ENCODE measurements at regions not wholly inside any gene's neighbourhood (a gene's known extent, or its start where the extent isn't known, plus 50 kb on each side); places are given as distances from the start of the nearest gene placed in this dataset.

DNA sequence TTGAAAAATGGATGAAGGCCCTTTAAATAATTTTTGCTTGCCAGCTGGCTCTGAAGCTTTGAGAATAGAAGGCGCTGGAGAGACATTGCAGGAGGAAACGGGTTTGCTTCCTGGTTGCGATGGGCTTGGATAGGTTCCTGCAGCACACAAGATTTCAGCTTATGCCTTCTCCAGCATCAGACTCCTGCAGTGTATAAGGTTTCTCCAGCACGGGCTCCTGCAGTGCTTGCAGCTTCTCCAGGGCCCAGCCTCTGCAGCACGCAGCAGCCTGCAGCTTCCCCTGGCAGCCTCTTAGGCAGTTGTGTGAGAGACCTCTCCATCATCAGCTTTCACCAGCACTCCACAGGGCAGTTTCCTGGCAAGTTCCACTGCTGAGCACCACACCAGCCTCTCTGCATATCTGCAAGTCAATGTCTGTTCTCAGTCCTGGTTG is 78.7 kb upstream of the ZDHHC17 start:
- WGBS, 2 experiments (ENCODE audit: insufficient coverage in 2 of 2), result 60 to 61% methylated on average over 4 to 5 of the region's 5 CpGs
- Histone ChIP-seq H3K4me3 (ENCODE audit: extremely low read depth, insufficient read depth, low read length, poor library complexity, severe bottlenecking) (no peak overlapping the region), H3K36me3 (ENCODE audit: control insufficient read depth, insufficient read depth, low read length) (no peaks in the 10 kb centered on the region), H3K27ac (ENCODE audit: low read depth, low read length, severe bottlenecking) (no peak overlapping the region), H3K4me1 (ENCODE audit: control insufficient read depth, insufficient read depth, low read length, poor library complexity, severe bottlenecking) (peaks cover 3% of the 10 kb centered on the region), H3K9me3 (ENCODE audit: control insufficient read depth, low read length) (no peaks in the 10 kb centered on the region)

DNA sequence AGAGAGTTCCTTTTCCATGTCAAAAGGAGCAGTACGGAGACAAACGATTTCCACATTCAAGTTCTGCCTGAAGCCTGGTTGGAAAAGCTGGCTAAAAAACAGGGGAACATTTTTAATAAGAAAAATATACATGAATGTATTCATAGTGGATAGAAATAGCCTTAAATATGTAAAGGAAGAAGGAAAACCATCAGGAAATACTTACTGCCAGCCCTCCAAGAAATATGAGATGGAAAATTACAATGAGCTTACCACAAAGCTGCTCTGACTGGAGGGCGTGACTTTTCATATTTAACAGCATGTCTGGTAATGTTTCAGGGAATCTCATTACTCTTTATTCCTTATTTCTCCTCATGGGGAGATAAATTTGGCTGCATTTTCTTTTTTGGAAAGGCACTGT is 75.9 kb upstream of the ZDHHC17 start:
- Histone ChIP-seq H3K36me3 (ENCODE audit: control insufficient read depth, insufficient read depth, low read length) (no peaks in the 10 kb centered on the region), H3K4me3 (ENCODE audit: extremely low read depth, insufficient read depth, low read length, poor library complexity, severe bottlenecking) (no peak overlapping the region), H3K9me3 (ENCODE audit: control insufficient read depth, low read length) (no peaks in the 10 kb centered on the region), H3K27ac (ENCODE audit: low read depth, low read length, severe bottlenecking) (peak overlapping the region; percentile 39), H3K4me1 (ENCODE audit: control insufficient read depth, insufficient read depth, low read length, poor library complexity, severe bottlenecking) (peaks cover 2% of the 10 kb centered on the region)
- no CpG with 5 or more reads among the region's 3 CpGs for WGBS, 2 experiments (ENCODE audit: insufficient coverage in 2 of 2)

DNA sequence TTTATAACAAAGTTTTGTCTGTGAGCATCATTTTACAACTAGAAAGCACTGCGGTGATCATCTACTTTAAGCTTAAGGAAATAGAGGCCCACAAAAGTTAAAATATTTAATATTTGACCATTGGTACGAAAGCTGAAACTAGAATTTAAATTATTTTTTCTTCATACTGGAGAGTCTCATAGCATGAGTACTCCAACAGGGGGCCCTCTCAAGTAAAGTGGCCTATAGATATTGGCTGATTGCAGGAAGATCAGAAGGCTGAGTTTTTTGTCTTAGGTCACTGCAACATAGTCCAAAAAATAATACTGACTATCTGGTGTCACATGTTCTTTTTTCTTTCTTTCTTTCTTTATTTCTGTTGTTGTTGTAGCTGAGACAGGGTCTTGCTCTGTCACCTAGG is 75.3 kb upstream of the ZDHHC17 start:
- no CpG with 5 or more reads among the region's 2 CpGs for WGBS, 2 experiments (ENCODE audit: insufficient coverage in 2 of 2)
- peaks cover 6% of the 10 kb centered on the region for H3K4me1 ChIP-seq (ENCODE audit: control insufficient read depth, insufficient read depth, low read length, poor library complexity, severe bottlenecking)
- no peaks in the 10 kb centered on the region for H3K9me3 ChIP-seq (ENCODE audit: control insufficient read depth, low read length)
- no peaks in the 10 kb centered on the region for H3K36me3 ChIP-seq (ENCODE audit: control insufficient read depth, insufficient read depth, low read length)
- H3K4me3 ChIP-seq (ENCODE audit: extremely low read depth, insufficient read depth, low read length, poor library complexity, severe bottlenecking), result no peak overlapping the region
- no peak overlapping the region for H3K27ac ChIP-seq (ENCODE audit: low read depth, low read length, severe bottlenecking)

DNA sequence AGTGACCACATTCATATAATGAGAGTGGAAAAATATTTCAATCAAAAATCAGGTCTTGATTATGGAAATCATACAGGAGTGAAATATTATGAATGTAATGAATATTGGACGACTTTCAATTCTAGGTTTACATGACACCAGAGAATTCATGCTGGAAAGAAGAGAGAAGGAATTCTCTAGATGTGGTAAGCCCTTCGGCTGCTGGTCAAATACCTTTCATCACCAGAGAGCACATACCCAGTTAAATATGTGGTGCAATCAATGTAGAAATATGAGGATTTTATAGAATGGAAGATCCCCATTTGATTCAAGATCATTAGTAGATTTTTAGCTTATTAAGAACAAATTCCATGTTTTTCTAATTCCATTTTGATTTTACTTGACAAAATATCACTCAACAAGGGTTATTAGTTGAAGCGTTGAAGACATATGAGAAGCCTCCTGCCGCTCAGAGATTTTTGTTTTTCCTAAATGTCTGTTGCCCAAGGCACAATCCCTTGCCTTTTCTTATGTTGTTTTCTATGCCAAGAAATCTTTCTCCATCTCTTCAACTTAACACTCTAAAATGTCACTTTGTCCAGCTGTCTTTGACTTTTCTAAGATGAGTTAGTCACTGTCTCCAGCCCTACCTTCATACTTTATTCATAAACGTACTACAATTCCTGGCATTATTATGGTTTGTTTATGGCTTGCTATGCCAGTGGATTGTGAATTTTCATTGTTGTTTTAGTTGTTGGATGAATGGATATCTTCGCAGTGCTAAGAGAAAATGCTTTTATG is 72.8 kb upstream of the ZDHHC17 start:
- H3K4me3 ChIP-seq (ENCODE audit: extremely low read depth, insufficient read depth, low read length, poor library complexity, severe bottlenecking), result no peak overlapping the region
- H3K27ac ChIP-seq (ENCODE audit: low read depth, low read length, severe bottlenecking), result no peak overlapping the region
- no peaks in the 10 kb centered on the region for H3K36me3 ChIP-seq (ENCODE audit: control insufficient read depth, insufficient read depth, low read length)
- H3K9me3 ChIP-seq (ENCODE audit: control insufficient read depth, low read length), result no peaks in the 10 kb centered on the region
- 92 to 100% methylated on average over 2 to 3 of the region's 6 CpGs for WGBS, 2 experiments (ENCODE audit: insufficient coverage in 2 of 2)
- H3K4me1 ChIP-seq (ENCODE audit: control insufficient read depth, insufficient read depth, low read length, poor library complexity, severe bottlenecking), result peaks cover 6% of the 10 kb centered on the region

DNA sequence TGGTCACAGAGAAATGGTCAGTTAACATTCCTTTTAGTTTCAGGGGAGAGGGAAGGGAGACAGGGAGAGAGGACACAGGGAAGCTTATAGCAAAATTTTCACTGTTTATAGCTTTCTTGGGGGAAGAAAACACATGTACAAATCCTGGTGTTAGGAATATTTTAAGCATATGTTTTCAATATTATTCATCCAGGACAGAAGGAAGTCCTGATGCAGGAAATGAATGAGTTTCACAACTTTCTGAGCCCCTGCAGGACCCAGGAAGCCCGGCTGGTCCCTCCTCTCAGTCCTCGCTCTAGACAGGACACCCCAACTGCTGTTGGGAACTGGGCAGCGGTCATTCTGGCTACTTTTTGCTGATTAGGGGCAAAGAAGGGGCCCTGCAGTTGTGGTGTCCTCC is 71.1 kb upstream of the ZDHHC17 start:
- peaks cover 7% of the 10 kb centered on the region for H3K4me1 ChIP-seq (ENCODE audit: control insufficient read depth, insufficient read depth, low read length, poor library complexity, severe bottlenecking)
- no peaks in the 10 kb centered on the region for H3K9me3 ChIP-seq (ENCODE audit: control insufficient read depth, low read length)
- H3K4me3 ChIP-seq (ENCODE audit: extremely low read depth, insufficient read depth, low read length, poor library complexity, severe bottlenecking), result no peak overlapping the region
- H3K27ac ChIP-seq (ENCODE audit: low read depth, low read length, severe bottlenecking), result peak overlapping the region; percentile 45
- no peaks in the 10 kb centered on the region for H3K36me3 ChIP-seq (ENCODE audit: control insufficient read depth, insufficient read depth, low read length)
- WGBS, 2 experiments (ENCODE audit: insufficient coverage in 2 of 2), result 94 to 95% methylated on average over 2 to 3 of the region's 3 CpGs

DNA sequence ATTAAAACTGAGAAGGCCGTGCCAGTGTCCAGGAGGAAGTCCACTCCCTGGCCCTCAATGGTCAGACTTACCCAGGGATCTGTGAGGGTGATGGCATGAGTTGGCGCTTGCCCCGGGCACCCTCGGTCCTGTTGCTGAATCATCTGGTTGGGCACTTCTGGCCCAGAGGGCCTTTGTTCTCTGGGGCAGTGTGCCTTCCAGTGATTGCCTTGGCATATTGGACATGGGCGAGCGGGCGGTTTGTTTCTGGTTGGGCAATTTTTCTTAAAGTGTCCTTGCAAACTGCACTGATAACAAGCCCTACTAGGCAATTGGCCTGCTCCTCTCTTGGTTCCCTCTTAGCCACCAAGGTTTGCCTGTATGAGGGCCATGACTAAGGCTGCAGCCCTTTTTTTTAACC is 69.5 kb upstream of the ZDHHC17 start:
- Histone ChIP-seq H3K27ac (ENCODE audit: low read depth, low read length, severe bottlenecking) (no peak overlapping the region), H3K4me3 (ENCODE audit: extremely low read depth, insufficient read depth, low read length, poor library complexity, severe bottlenecking) (no peak overlapping the region)

DNA sequence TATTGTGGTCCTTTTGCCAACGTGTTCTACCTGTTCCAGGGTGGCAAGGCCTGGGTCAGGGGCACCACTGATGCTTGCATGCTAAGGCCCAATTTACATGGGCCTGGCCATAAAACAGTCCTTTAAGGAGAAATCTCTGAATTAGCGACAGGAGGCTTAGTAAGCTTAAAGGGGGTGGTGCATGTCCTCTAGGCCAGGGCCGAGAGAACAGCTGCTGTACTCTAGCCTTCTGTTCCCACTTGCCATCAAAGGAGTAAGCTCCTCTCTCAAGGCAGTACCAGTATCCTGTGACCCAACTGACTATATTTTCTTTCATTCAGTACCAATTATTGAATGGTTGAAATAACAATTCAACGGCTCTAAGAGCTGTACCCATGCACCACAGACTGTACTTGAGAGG is 67.7 kb upstream of the ZDHHC17 start:
- Histone ChIP-seq H3K4me3 (ENCODE audit: extremely low read depth, insufficient read depth, low read length, poor library complexity, severe bottlenecking) (no peak overlapping the region), H3K4me1 (ENCODE audit: control insufficient read depth, insufficient read depth, low read length, poor library complexity, severe bottlenecking) (peaks cover 16% of the 10 kb centered on the region), H3K9me3 (ENCODE audit: control insufficient read depth, low read length) (no peaks in the 10 kb centered on the region), H3K27ac (ENCODE audit: low read depth, low read length, severe bottlenecking) (no peak overlapping the region), H3K36me3 (ENCODE audit: control insufficient read depth, insufficient read depth, low read length) (no peaks in the 10 kb centered on the region)
- WGBS, 2 experiments (ENCODE audit: insufficient coverage in 2 of 2), result 89 to 94% methylated on average over 1 to 3 of the region's 4 CpGs

More for the DNA sequence above, 69.5 kb upstream of the ZDHHC17 start:
- H3K9me3 ChIP-seq (ENCODE audit: control insufficient read depth, low read length), result no peaks in the 10 kb centered on the region
- H3K4me1 ChIP-seq (ENCODE audit: control insufficient read depth, insufficient read depth, low read length, poor library complexity, severe bottlenecking), result peaks cover 16% of the 10 kb centered on the region
- WGBS, 2 experiments (ENCODE audit: insufficient coverage in 2 of 2), result 95 to 97% methylated on average over 7 of the region's 7 CpGs
- no peaks in the 10 kb centered on the region for H3K36me3 ChIP-seq (ENCODE audit: control insufficient read depth, insufficient read depth, low read length)

DNA sequence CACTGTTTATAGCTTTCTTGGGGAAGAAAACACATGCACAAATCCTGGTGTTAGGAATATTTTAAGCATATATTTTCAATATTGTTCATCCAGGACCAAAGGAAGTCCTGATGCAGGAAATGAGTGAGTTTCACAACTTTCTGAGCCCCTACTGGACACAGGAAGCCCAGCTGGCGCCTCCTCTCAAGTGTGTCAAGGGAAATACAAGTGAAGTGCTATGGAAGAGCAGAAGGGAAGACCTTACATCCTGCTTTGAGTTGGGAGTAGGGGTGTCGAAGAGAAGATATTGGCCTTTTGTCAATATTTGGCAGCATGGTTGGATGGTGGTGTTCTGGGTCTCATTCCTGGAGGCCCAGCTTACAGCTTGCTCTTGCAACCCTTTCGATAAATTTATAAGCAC is 66.1 kb upstream of the ZDHHC17 start:
- WGBS, 2 experiments (ENCODE audit: insufficient coverage in 2 of 2), result 83 to 86% methylated on average over 1 to 2 of the region's 3 CpGs

DNA sequence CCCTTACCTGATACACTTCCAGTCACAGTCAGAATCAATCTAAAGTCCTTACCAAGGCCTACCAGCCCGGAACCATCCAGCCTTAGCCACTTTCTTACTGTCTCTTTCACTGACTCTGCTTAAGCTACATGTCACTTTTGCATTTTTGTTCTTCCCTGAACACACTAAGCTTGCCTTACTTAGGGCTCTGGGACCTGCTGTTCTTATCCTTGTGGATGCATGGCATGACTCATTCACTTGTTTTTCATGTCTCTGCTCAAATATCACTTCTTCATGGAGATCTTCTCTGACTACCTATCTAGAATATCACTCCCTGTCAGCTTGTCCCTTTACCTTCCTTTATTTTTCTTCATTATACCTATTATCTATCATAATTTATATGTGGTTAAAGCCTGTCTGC is 65.6 kb upstream of the ZDHHC17 start:
- Histone ChIP-seq H3K36me3 (ENCODE audit: control insufficient read depth, insufficient read depth, low read length) (no peaks in the 10 kb centered on the region), H3K27ac (ENCODE audit: low read depth, low read length, severe bottlenecking) (no peak overlapping the region), H3K4me3 (ENCODE audit: extremely low read depth, insufficient read depth, low read length, poor library complexity, severe bottlenecking) (no peak overlapping the region), H3K4me1 (ENCODE audit: control insufficient read depth, insufficient read depth, low read length, poor library complexity, severe bottlenecking) (peaks cover 11% of the 10 kb centered on the region), H3K9me3 (ENCODE audit: control insufficient read depth, low read length) (no peaks in the 10 kb centered on the region)
- WGBS, 2 experiments (ENCODE audit: insufficient coverage in 2 of 2), result 82 to 100% methylated on average over 1 of the region's 1 CpG

More for the DNA sequence above, 66.1 kb upstream of the ZDHHC17 start:
- Histone ChIP-seq H3K4me1 (ENCODE audit: control insufficient read depth, insufficient read depth, low read length, poor library complexity, severe bottlenecking) (peaks cover 15% of the 10 kb centered on the region), H3K4me3 (ENCODE audit: extremely low read depth, insufficient read depth, low read length, poor library complexity, severe bottlenecking) (no peak overlapping the region), H3K9me3 (ENCODE audit: control insufficient read depth, low read length) (no peaks in the 10 kb centered on the region), H3K36me3 (ENCODE audit: control insufficient read depth, insufficient read depth, low read length) (no peaks in the 10 kb centered on the region), H3K27ac (ENCODE audit: low read depth, low read length, severe bottlenecking) (no peak overlapping the region)

DNA sequence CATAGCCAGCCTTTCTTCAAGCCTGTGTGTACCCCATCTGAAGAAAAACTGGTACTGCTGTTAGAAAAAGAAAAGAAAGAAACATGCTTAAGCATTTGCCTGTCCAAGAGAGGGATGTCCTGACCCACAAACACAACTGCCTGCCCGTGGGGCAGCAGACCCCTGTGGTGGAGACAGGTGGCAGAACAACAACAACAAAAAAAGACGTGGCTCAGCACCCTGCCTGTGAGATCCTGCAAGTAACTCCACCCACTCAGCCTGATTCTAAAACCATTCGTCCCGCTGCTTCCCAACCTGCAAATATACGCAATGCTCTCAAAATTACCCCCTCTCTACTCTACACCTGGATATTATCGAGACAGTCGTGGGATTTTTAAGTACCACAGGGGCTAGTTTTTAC is 64.9 kb upstream of the ZDHHC17 start:
- Histone ChIP-seq H3K4me1 (ENCODE audit: control insufficient read depth, insufficient read depth, low read length, poor library complexity, severe bottlenecking) (peaks cover 11% of the 10 kb centered on the region), H3K9me3 (ENCODE audit: control insufficient read depth, low read length) (no peaks in the 10 kb centered on the region), H3K27ac (ENCODE audit: low read depth, low read length, severe bottlenecking) (no peak overlapping the region), H3K4me3 (ENCODE audit: extremely low read depth, insufficient read depth, low read length, poor library complexity, severe bottlenecking) (no peak overlapping the region), H3K36me3 (ENCODE audit: control insufficient read depth, insufficient read depth, low read length) (no peaks in the 10 kb centered on the region)
- WGBS, 2 experiments (ENCODE audit: insufficient coverage in 2 of 2), result 40 to 45% methylated on average over 7 of the region's 7 CpGs

DNA sequence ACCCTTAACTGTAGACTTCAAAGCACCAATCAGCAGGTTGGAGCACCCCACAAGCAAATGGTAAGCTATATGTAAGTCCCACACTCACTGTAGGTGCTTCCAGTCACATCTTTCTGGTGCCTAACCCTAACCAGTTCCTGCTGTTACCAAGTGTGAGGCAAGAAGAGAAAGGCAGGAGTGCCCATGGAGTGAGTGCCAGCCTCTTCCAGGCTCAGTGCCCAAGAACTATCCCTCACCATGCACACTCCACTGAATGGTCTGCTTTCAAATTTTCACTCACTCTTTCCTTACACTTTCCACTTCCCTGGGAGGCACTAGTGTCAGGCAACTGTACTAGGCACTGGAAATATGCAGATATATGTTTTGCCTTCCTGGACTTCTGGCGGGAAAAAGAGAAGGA is 62.2 kb upstream of the ZDHHC17 start:
- no peaks in the 10 kb centered on the region for H3K9me3 ChIP-seq (ENCODE audit: control insufficient read depth, low read length)
- H3K36me3 ChIP-seq (ENCODE audit: control insufficient read depth, insufficient read depth, low read length), result no peaks in the 10 kb centered on the region
- no CpG with 5 or more reads among the region's 1 CpG for WGBS, 2 experiments (ENCODE audit: insufficient coverage in 2 of 2)
- no peak overlapping the region for H3K4me3 ChIP-seq (ENCODE audit: extremely low read depth, insufficient read depth, low read length, poor library complexity, severe bottlenecking)
- H3K4me1 ChIP-seq (ENCODE audit: control insufficient read depth, insufficient read depth, low read length, poor library complexity, severe bottlenecking), result peaks cover 27% of the 10 kb centered on the region
- no peak overlapping the region for H3K27ac ChIP-seq (ENCODE audit: low read depth, low read length, severe bottlenecking)
